Endothelial cell of umbilical vein (primary cell): ENCODE measurements at regions not wholly inside any gene's neighbourhood (a gene's known extent, or its start where the extent isn't known, plus 50 kb on each side); places are given as distances from the start of the nearest gene placed in this dataset.

Experiments used
- BruUV-seq: library from RNA; stranded (reverse); fragments of 400-500 nt; replicated peaks from 2 replicates; lab custom pipeline; 2021; lab: Mats Ljungman, UMichigan
- CTCF ChIA-PET: fragments of 300-600, 350-600 bp; sonication (Branson Sonifier 250); formaldehyde crosslinking; loops from one replicate; lab custom pipeline; 2021; ENCODE audit warnings: antibody characterized with exemption, inconsistent platforms; lab: Charles Lee
- POLR2A ChIA-PET: fragments of 300-600, 350-600 bp; sonication (Branson Sonifier 250); formaldehyde crosslinking; loops from one replicate; lab custom pipeline; 2021; ENCODE audit warnings: antibody characterized with exemption, inconsistent platforms; lab: Charles Lee
- DNase-seq: peaks from one replicate; pipeline ENCODE4 v3.0.0-alpha.2; 2011; ENCODE audit warnings: low read depth, low spot score
- FAIRE-seq: peaks from 2 replicates; lab custom pipeline; 2011; peaks lifted over from hg19 to GRCh38; lab: Jason Lieb, UNC
- H2AFZ ChIP-seq: 2 replicates; pipeline ENCODE4 v1.6.0; 2012; ENCODE audit warnings: low read depth, low read length, control low read depth, inconsistent platforms
- H3K27ac ChIP-seq: 2 replicates; pipeline ENCODE4 v1.5.1; 2011; ENCODE audit warnings: low read depth, mild to moderate bottlenecking, control low read depth, low read length, moderate library complexity; ENCODE audit not compliant: insufficient read depth
- H3K27me3 ChIP-seq, 2 experiments: 2 replicates each; pipeline versions ENCODE4 v1.6.0 to v1.6.1; 2011; ENCODE audit warnings: low read length in 2 of 2, mixed read lengths in 1 of 2; ENCODE audit not compliant: control insufficient read depth in 2 of 2, insufficient read depth in 2 of 2
- H3K36me3 ChIP-seq, 2 experiments: 2 replicates in 1 of 2; 3 replicates in 1 of 2; pipeline ENCODE4 v1.5.1; 2011; ENCODE audit warnings: low read length in 2 of 2, mild to moderate bottlenecking in 1 of 2, moderate library complexity in 1 of 2; ENCODE audit not compliant: control insufficient read depth in 2 of 2, insufficient read depth in 2 of 2; ENCODE audit errors: extremely low read depth in 1 of 2
- H3K4me1 ChIP-seq: 3 replicates; pipeline ENCODE4 v1.5.1; 2011; ENCODE audit warnings: mild to moderate bottlenecking, low read length; ENCODE audit not compliant: control insufficient read depth, insufficient read depth; ENCODE audit errors: extremely low read depth
- H3K4me2 ChIP-seq: 2 replicates; pipeline ENCODE4 v1.6.1; 2011; ENCODE audit warnings: low read length, control low read depth, mixed read lengths; ENCODE audit not compliant: insufficient read depth
- H3K4me3 ChIP-seq, 3 experiments: fragments of 200-600 bp in 1 of 3; sonication (generic), shearing (Covaris generic) in 1 of 3; replicated peaks in 1 of 3; 2 replicates each; pipeline ENCODE4 v1.5.1; 2011 to 2016; ENCODE audit warnings: control low read depth in 3 of 3, low read length in 3 of 3, mild to moderate bottlenecking in 2 of 3, inconsistent platforms in 1 of 3, low read depth in 1 of 3, moderate library complexity in 1 of 3; ENCODE audit not compliant: insufficient read depth in 1 of 3
- H3K79me2 ChIP-seq: 2 replicates; pipeline ENCODE4 v1.6.0; 2012; ENCODE audit warnings: low read length, inconsistent platforms; ENCODE audit not compliant: control insufficient read depth, insufficient read depth
- H3K9ac ChIP-seq: replicated peaks from 2 replicates; pipeline ENCODE3; 2011; ENCODE audit warnings: low read length, control low read depth; ENCODE audit not compliant: insufficient read depth; ENCODE audit errors: extremely low read depth
- H3K9me1 ChIP-seq: replicated peaks from 3 replicates; pipeline ENCODE4 v1.6.0; 2011; ENCODE audit warnings: mild to moderate bottlenecking, low read length; ENCODE audit not compliant: control insufficient read depth, insufficient read depth; ENCODE audit errors: extremely low read depth
- H3K9me3 ChIP-seq: replicated peaks from 2 replicates; pipeline ENCODE4 v1.5.1; 2012; ENCODE audit warnings: low read length, inconsistent platforms; ENCODE audit not compliant: control insufficient read depth, insufficient read depth
- H4K20me1 ChIP-seq: replicated peaks from 2 replicates; pipeline ENCODE3; 2011; ENCODE audit warnings: mild to moderate bottlenecking, low read length; ENCODE audit not compliant: control insufficient read depth, insufficient read depth; ENCODE audit errors: extremely low read depth
- CTCF ChIP-seq, 2 donors: IDR thresholded peaks; 1 replicate in 1 of 2; 2 replicates in 1 of 2; pipeline ENCODE4 v1.5.1; 2011; ENCODE audit warnings: low read length in 2 of 2, mild to moderate bottlenecking in 2 of 2, moderate library complexity in 2 of 2, control low read depth in 1 of 2, inconsistent platforms in 1 of 2, low read depth in 1 of 2; ENCODE audit not compliant: insufficient read depth in 1 of 2; ENCODE audit errors: extremely low read depth in 1 of 2
- EZH2 ChIP-seq: IDR thresholded peaks from 2 replicates; pipeline ENCODE4 v1.6.1; 2012; ENCODE audit warnings: borderline replicate concordance, low read depth, mild to moderate bottlenecking, moderate library complexity, low read length, inconsistent platforms; ENCODE audit not compliant: severe bottlenecking
- FOS ChIP-seq: IDR thresholded peaks from 2 replicates; pipeline ENCODE4 v1.6.1; 2011; ENCODE audit warnings: mild to moderate bottlenecking, low read length, moderate library complexity, borderline replicate concordance; ENCODE audit not compliant: insufficient read depth
- GATA2 ChIP-seq: IDR thresholded peaks from 2 replicates; pipeline ENCODE4 v1.7.0; 2011; ENCODE audit warnings: low read depth, mild to moderate bottlenecking, moderate library complexity, mixed read lengths, low read length; ENCODE audit not compliant: insufficient read length, insufficient read depth
- JUN ChIP-seq: IDR thresholded peaks from 2 replicates; pipeline ENCODE4 v1.6.1; 2011; ENCODE audit warnings: borderline replicate concordance, low read depth; ENCODE audit not compliant: insufficient read length, insufficient read depth
- MYC ChIP-seq: IDR thresholded peaks from one replicate; pipeline ENCODE4 v1.6.1; 2011; ENCODE audit warnings: mild to moderate bottlenecking, low read depth, low read length
- POLR2A ChIP-seq: IDR thresholded peaks from 2 replicates; pipeline ENCODE4 v1.6.1; 2012; ENCODE audit warnings: low read depth, mild to moderate bottlenecking, control low read depth, low read length
- POLR2AphosphoS5 ChIP-seq: IDR thresholded peaks from 2 replicates; pipeline ENCODE4 v1.6.1; 2012; ENCODE audit warnings: low read depth, mild to moderate bottlenecking, control low read depth, low read length, moderate library complexity; ENCODE audit not compliant: insufficient read depth
- dilution Hi-C: fragments of 300-500 bp; cut with MboI; formaldehyde crosslinking; loops from one replicate; pipeline ENCODE4 v1.15.0; 2019; ENCODE audit warnings: low sequenced_read_pairs; ENCODE audit not compliant: extremely low pct_ligation_motif_present
- intact Hi-C: fragments of 100-400 bp; cut with micrococcal nuclease; formaldehyde crosslinking; loops from one replicate; pipeline ENCODE4 v1.10.0; 2022
- TF ChIP-seq, protein P1 (sequence below): IDR thresholded peaks from 2 replicates; pipeline ENCODE4 v1.6.1; 2011; ENCODE audit not compliant: insufficient read depth, insufficient read length

DNA sequence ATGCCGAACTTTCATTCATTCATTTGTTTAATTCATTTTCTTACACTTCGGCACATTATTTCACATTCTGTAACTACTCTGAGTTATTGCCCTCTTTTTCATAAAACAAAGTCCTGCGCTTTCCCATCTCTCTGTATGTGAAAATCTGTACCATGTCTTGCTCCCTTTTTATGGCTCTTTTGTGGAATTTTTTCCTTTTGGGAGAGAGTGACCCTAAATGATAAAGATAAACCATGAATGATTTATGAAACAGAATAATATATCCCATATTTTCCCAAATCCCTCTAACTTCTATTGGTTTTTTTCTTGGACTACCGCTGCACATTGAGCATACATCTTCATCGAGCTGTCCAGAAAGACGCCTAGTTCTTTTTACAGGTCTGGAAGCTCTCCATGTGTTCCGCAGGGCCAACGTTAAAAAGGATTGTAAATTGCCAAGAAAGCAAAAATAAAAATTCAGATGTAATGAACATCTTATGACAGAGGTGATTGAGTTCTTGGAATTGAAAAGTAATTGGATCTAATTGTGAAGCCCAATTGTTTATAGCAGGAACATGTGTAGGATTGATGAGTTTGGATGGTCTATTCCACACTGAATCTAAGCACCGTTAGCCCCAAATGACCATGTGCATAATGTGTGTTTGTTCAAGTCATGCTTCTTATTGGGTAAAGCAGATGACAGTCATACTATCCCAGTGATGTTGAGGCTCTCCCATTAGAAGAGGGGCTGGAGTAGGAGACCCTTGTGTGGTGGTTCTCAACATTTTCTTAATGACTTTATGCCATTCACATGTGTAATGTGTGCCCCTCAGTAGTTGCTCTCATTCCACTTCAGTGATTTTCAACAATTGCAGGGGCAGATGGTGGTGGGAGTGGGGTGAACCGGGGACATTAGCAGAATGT lies 378.9 kb downstream of the DLEU7 start:
- Histone ChIP-seq H4K20me1 (no peaks in the 10 kb centered on the region), H3K27me3 (no peaks in the 10 kb centered on the region), H3K9me3 (no peaks in the 10 kb centered on the region), H2AFZ (no peak overlapping the region), H3K9ac (no peak overlapping the region), H3K79me2 (no peaks in the 10 kb centered on the region), H3K4me2 (no peak overlapping the region), H3K4me1 (peaks cover 5% of the 10 kb centered on the region), H3K4me3 (no peak overlapping the region), H3K27ac (no peak overlapping the region), H3K9me1 (no peaks in the 10 kb centered on the region), H3K36me3 (no peaks in the 10 kb centered on the region)
- ChIA-PET CTCF (interaction anchor here (2.8 kb wide), 1 partner anchor 11 kb away, joined by 12 read pairs; no protein-coding TSS in a partner anchor), POLR2A (no interaction called here)
- no peak for TF ChIP-seq POLR2AphosphoS5
- no peak for TF ChIP-seq MYC
- no peak for TF ChIP-seq EZH2
- no peak for TF ChIP-seq POLR2A
- TF ChIP-seq CTCF (IDR thresholded peaks at IDR 0.05; ENCODE audit: extremely low read depth in 1 of 2, insufficient read depth in 1 of 2, low read depth in 1 of 2, low read length in 2 of 2): no peak
- no peak for TF ChIP-seq JUN
- TF ChIP-seq, protein P1, sequence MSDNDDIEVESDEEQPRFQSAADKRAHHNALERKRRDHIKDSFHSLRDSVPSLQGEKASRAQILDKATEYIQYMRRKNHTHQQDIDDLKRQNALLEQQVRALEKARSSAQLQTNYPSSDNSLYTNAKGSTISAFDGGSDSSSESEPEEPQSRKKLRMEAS: no peak
- TF ChIP-seq FOS: no peak
- no peak for TF ChIP-seq GATA2
- DNase-seq (no peak), FAIRE-seq (no peak)
- no TSS peak for BruUV-seq
- intact Hi-C loops: no loop called here
- dilution Hi-C loops: no loop called here
